ENCODE measurements at regions not wholly inside any gene's neighbourhood (a gene's known extent, or its start where the extent isn't known, plus 50 kb on each side); places are given as distances from the start of the nearest gene placed in this dataset.
A peak's percentile ranks its signal among the peaks of the same experiment; 100 is the strongest.

- TF ChIP-seq, protein P1, sequence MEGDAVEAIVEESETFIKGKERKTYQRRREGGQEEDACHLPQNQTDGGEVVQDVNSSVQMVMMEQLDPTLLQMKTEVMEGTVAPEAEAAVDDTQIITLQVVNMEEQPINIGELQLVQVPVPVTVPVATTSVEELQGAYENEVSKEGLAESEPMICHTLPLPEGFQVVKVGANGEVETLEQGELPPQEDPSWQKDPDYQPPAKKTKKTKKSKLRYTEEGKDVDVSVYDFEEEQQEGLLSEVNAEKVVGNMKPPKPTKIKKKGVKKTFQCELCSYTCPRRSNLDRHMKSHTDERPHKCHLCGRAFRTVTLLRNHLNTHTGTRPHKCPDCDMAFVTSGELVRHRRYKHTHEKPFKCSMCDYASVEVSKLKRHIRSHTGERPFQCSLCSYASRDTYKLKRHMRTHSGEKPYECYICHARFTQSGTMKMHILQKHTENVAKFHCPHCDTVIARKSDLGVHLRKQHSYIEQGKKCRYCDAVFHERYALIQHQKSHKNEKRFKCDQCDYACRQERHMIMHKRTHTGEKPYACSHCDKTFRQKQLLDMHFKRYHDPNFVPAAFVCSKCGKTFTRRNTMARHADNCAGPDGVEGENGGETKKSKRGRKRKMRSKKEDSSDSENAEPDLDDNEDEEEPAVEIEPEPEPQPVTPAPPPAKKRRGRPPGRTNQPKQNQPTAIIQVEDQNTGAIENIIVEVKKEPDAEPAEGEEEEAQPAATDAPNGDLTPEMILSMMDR (IDR thresholded peaks at IDR 0.05), result no peak
- no peak for TF ChIP-seq EP300 (IDR thresholded peaks at IDR 0.05)
- peak in 3 of 4 donors; percentile 15 to 48 (median 47) for TF ChIP-seq POLR2AphosphoS5 (IDR thresholded peaks at IDR 0.05)
- TF ChIP-seq POLR2A (IDR thresholded peaks at IDR 0.05), result no peak
Observed at GRCh38 chr16:59067205-59067604, 333.1 kb upstream of the GOT2 start.
